Activated naive CD4-positive, alpha-beta T cell (primary cell): ENCODE measurements at regions not wholly inside any gene's neighbourhood (a gene's known extent, or its start where the extent isn't known, plus 50 kb on each side); places are given as distances from the start of the nearest gene placed in this dataset.
A peak's percentile ranks its signal among the peaks of the same experiment; 100 is the strongest.

Experiments used
- DNase-seq, 4 experiments: peaks; one replicate each; lab custom pipeline; 2025; lab: John Stamatoyannopoulos, UW

- no peak for DNase-seq
Measured at GRCh38 chr2:126748188-126748760, 92.3 kb downstream of the GYPC start.

GRCh38 chr2:126748929-126749518 is 93.1 kb downstream of the GYPC start:
- DNase-seq: no peak

- DNase-seq: no peak
Measured at GRCh38 chr2:126749537-126749936, 93.6 kb downstream of the GYPC start.

GRCh38 chr2:126750506-126750905 is 94.5 kb downstream of the GYPC start:
- no peak for DNase-seq

GRCh38 chr2:126751477-126751876 is 95.5 kb downstream of the GYPC start:
- no peak for DNase-seq

GRCh38 chr2:126752876-126753275 is 96.9 kb downstream of the GYPC start:
- no peak for DNase-seq

GRCh38 chr2:126753501-126754212 is 97.7 kb downstream of the GYPC start:
- DNase-seq: no peak

- no peak for DNase-seq
Measured at GRCh38 chr2:126754240-126755004, 98.5 kb downstream of the GYPC start.

GRCh38 chr2:126756125-126756524 is 100.2 kb downstream of the GYPC start:
- DNase-seq: no peak

GRCh38 chr2:126761256-126761980 is 105.5 kb downstream of the GYPC start:
- no peak for DNase-seq

- DNase-seq: peak in 2 of 4 experiments; percentile 25 to 26
Measured at GRCh38 chr2:126761981-126762878, 106.3 kb downstream of the GYPC start.

- no peak for DNase-seq
Measured at GRCh38 chr2:126764686-126765265, 108.8 kb downstream of the GYPC start.

GRCh38 chr2:126765395-126765794 is 109.4 kb downstream of the GYPC start:
- DNase-seq: no peak

GRCh38 chr2:126766295-126766968 is 110.5 kb downstream of the GYPC start:
- no peak for DNase-seq

GRCh38 chr2:126766969-126767296 is 111.0 kb downstream of the GYPC start:
- DNase-seq: no peak

GRCh38 chr2:126769118-126769517 is 113.2 kb downstream of the GYPC start:
- DNase-seq: no peak

- no peak for DNase-seq
Measured at GRCh38 chr2:126770466-126770865, 114.5 kb downstream of the GYPC start.

- DNase-seq: no peak
Measured at GRCh38 chr2:126771094-126771493, 115.1 kb downstream of the GYPC start.

- no peak for DNase-seq
Measured at GRCh38 chr2:126771501-126772195, 115.7 kb downstream of the GYPC start.

- DNase-seq: no peak
Measured at GRCh38 chr2:126774290-126774689, 118.3 kb downstream of the GYPC start.
